A549 (cell line): ENCODE measurements at regions not wholly inside any gene's neighbourhood (a gene's known extent, or its start where the extent isn't known, plus 50 kb on each side); places are given as distances from the start of the nearest gene placed in this dataset.

Source experiments
- CTCF ChIP-seq: fragments of >200 bp; sonication (Bioruptor Twin); formaldehyde crosslinking; IDR thresholded peaks from 3 replicates; pipeline ENCODE4 v1.5.1; 2016
- FOSL2 ChIP-seq, 2 experiments: fragments of 450-650 bp in 1 of 2; fragments of >200 bp in 1 of 2; sonication (Bioruptor Twin) in 1 of 2; formaldehyde crosslinking; IDR thresholded peaks; 2 replicates each; pipeline versions ENCODE4 v1.5.0 to v1.6.1; 2016 to 2020; ENCODE audit warnings: mild to moderate bottlenecking in 1 of 2, moderate library complexity in 1 of 2
- MAFK ChIP-seq: fragments of 450-650 bp; IDR thresholded peaks from 2 replicates; pipeline ENCODE4 v1.6.1; 2014; ENCODE audit not compliant: partially characterized antibody
- RCOR1 ChIP-seq: fragments of 150-350 bp; IDR thresholded peaks from 2 replicates; pipeline ENCODE4 v1.6.1; 2014; ENCODE audit warnings: antibody characterized with exemption, low read length, low read depth
- ZFP36 ChIP-seq: fragments of 450-650 bp; IDR thresholded peaks from 2 replicates; pipeline ENCODE4 v1.6.1; 2014; ENCODE audit warnings: borderline replicate concordance; ENCODE audit not compliant: partially characterized antibody

- TF ChIP-seq ZFP36 (no peak), CTCF (no peak), FOSL2 (IDR thresholded peaks at IDR 0.05) (no peak), FOSL2 (CRISPR knock-in tag; IDR thresholded peaks at IDR 0.05) (no peak), RCOR1 (no peak), MAFK (no peak)
Measured at GRCh38 chrX:39298821-39299220, 497.6 kb downstream of the MID1IP1 start.
